ENCODE measurements at regions not wholly inside any gene's neighbourhood (a gene's known extent, or its start where the extent isn't known, plus 50 kb on each side); places are given as distances from the start of the nearest gene placed in this dataset.
"Not testable (repeated sequence)": the region's sequence is repeated elsewhere in the genome, so short reads cannot be mapped to it uniquely, and the experiment has no call there.

DNA sequence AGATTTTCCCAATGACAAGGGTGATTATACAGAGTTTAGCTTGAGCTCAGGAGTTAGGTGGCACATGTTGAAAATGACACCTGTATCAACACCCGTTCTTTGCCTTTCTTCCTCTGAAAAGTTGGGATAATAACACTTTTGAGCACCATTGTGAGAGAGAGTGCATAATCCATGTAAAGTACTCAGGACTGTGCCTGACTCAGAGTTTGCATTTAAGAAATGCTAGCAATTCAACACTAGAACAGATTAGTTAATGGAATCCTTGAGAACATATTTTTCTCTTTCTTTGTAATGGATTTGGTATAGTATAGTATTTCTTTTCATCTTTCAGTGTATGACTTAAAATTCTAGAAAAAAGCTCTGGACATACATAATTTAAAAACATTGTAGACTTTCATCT lies 449.2 kb downstream of the GJA1 start:
- H3K4me3 ChIP-seq (ENCODE audit: low read depth in 1 of 3, low read length in 3 of 3) = no peak overlapping the region
- WGBS, 3 donors = 69 to 97% (median 88%) methylated on average over 1 of the region's 1 CpG
- no peaks in the 10 kb centered on the region for H3K9me3 ChIP-seq (ENCODE audit: control insufficient read depth in 2 of 2, insufficient read depth in 1 of 2, low read depth in 1 of 2, low read length in 1 of 2)
- FAIRE-seq = no peak
- DNase-seq = no peak
- peaks cover 0 to 10% (median 2%) of the 10 kb centered on the region in 3 donors for H3K4me1 ChIP-seq (ENCODE audit: control insufficient read depth in 3 of 3, insufficient read depth in 2 of 3, low read depth in 1 of 3, low read length in 2 of 3)
- H3K27ac ChIP-seq (ENCODE audit: low read depth in 1 of 3, low read length in 2 of 3) = no peak overlapping the region
- no peaks in the 10 kb centered on the region for H3K36me3 ChIP-seq (ENCODE audit: control insufficient read depth in 3 of 3, insufficient read depth in 2 of 3, low read depth in 1 of 3, low read length in 3 of 3)
- no peaks in the 10 kb centered on the region for H3K27me3 ChIP-seq (ENCODE audit: control insufficient read depth in 3 of 3, insufficient read depth in 3 of 3, low read length in 3 of 3)

GRCh38 chr6:121885399-121886152 lies 450.1 kb downstream of the GJA1 start:
- WGBS, 3 donors = 39 to 66% (median 45%) methylated on average over 3 of the region's 3 CpGs
- no peaks in the 10 kb centered on the region for H3K9me3 ChIP-seq (ENCODE audit: control insufficient read depth in 2 of 2, insufficient read depth in 1 of 2, low read depth in 1 of 2, low read length in 1 of 2)
- peaks cover 0 to 10% (median 2%) of the 10 kb centered on the region in 3 donors for H3K4me1 ChIP-seq (ENCODE audit: control insufficient read depth in 3 of 3, insufficient read depth in 2 of 3, low read depth in 1 of 3, low read length in 2 of 3)
- peak overlapping the region in 1 of 3 donors; percentile 10 for H3K27ac ChIP-seq (ENCODE audit: low read depth in 1 of 3, low read length in 2 of 3)
- no peak overlapping the region for H3K4me3 ChIP-seq (ENCODE audit: low read depth in 1 of 3, low read length in 3 of 3)
- peak; percentile 61 to 75 for DNase-seq
- FAIRE-seq = no peak
- no peaks in the 10 kb centered on the region for H3K27me3 ChIP-seq (ENCODE audit: control insufficient read depth in 3 of 3, insufficient read depth in 3 of 3, low read length in 3 of 3)
- H3K36me3 ChIP-seq (ENCODE audit: control insufficient read depth in 3 of 3, insufficient read depth in 2 of 3, low read depth in 1 of 3, low read length in 3 of 3) = no peaks in the 10 kb centered on the region

DNA sequence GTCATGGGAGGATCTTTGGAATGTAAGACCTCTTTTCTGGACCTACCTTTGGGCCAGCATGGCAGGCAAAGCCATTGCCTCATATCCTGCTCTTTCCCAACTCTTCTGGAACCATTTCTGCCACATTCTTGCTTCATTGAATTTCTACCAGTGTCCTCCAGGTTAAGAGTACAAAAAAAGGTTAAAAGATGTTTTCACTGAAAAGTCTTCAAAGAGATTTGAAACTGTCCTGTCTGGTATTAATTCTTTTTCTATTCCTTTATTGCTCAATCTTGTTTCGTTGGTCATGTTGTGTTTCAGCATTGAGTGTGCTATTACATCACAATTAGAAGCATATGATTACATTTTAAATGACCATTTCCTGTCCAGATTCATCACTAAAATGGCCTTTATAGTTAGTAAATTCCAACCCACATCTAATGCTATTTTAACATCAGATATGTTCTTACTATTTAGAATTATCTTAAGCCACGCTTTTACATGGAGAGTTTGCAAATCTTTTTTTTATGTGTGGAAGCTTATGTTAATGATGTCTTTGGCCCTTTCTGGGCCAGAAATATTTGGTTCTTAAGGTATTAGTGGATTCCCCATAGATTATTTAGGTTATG lies 450.9 kb downstream of the GJA1 start:
- Histone ChIP-seq H3K36me3 (ENCODE audit: control insufficient read depth in 3 of 3, insufficient read depth in 2 of 3, low read depth in 1 of 3, low read length in 3 of 3) (no peaks in the 10 kb centered on the region), H3K27ac (ENCODE audit: low read depth in 1 of 3, low read length in 2 of 3) (no peak overlapping the region), H3K4me3 (ENCODE audit: low read depth in 1 of 3, low read length in 3 of 3) (no peak overlapping the region), H3K4me1 (ENCODE audit: control insufficient read depth in 3 of 3, insufficient read depth in 2 of 3, low read depth in 1 of 3, low read length in 2 of 3) (peaks cover 0 to 10% (median 2%) of the 10 kb centered on the region in 3 donors), H3K27me3 (ENCODE audit: control insufficient read depth in 3 of 3, insufficient read depth in 3 of 3, low read length in 3 of 3) (no peaks in the 10 kb centered on the region), H3K9me3 (ENCODE audit: control insufficient read depth in 2 of 2, insufficient read depth in 1 of 2, low read depth in 1 of 2, low read length in 1 of 2) (no peaks in the 10 kb centered on the region)
- no peak for FAIRE-seq
- DNase-seq = no peak
- WGBS, 3 donors = 82 to 95% (median 84%) methylated on average over 2 of the region's 2 CpGs

DNA sequence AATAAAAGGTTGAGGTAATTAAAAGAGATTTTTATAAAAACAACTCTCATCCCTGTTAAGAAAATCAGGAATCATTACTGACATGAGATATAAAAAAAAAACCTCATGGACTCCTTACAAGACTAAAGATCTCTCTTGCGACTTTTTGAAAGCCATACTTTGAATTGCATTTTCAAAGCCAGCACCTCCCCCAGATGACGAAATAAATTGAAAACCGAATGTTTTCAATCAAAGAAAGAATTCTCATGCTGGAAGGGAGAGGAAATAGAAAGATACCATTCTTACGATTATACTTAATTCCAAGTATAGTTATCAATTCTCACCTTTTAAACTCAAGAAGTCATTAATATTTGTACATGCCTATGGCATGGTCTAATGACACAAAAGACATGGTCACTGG lies 452.3 kb downstream of the GJA1 start:
- no peak overlapping the region for H3K27ac ChIP-seq (ENCODE audit: low read depth in 1 of 3, low read length in 2 of 3)
- WGBS, 3 donors = 78 to 92% (median 88%) methylated on average over 4 of the region's 4 CpGs
- DNase-seq (no peak), FAIRE-seq (no peak)
- no peaks in the 10 kb centered on the region for H3K36me3 ChIP-seq (ENCODE audit: control insufficient read depth in 3 of 3, insufficient read depth in 2 of 3, low read depth in 1 of 3, low read length in 3 of 3)
- no peaks in the 10 kb centered on the region for H3K9me3 ChIP-seq (ENCODE audit: control insufficient read depth in 2 of 2, insufficient read depth in 1 of 2, low read depth in 1 of 2, low read length in 1 of 2)
- H3K4me3 ChIP-seq (ENCODE audit: low read depth in 1 of 3, low read length in 3 of 3) = no peak overlapping the region
- H3K27me3 ChIP-seq (ENCODE audit: control insufficient read depth in 3 of 3, insufficient read depth in 3 of 3, low read length in 3 of 3) = no peaks in the 10 kb centered on the region
- H3K4me1 ChIP-seq (ENCODE audit: control insufficient read depth in 3 of 3, insufficient read depth in 2 of 3, low read depth in 1 of 3, low read length in 2 of 3) = peaks cover 0 to 10% (median 2%) of the 10 kb centered on the region in 3 donors

DNA sequence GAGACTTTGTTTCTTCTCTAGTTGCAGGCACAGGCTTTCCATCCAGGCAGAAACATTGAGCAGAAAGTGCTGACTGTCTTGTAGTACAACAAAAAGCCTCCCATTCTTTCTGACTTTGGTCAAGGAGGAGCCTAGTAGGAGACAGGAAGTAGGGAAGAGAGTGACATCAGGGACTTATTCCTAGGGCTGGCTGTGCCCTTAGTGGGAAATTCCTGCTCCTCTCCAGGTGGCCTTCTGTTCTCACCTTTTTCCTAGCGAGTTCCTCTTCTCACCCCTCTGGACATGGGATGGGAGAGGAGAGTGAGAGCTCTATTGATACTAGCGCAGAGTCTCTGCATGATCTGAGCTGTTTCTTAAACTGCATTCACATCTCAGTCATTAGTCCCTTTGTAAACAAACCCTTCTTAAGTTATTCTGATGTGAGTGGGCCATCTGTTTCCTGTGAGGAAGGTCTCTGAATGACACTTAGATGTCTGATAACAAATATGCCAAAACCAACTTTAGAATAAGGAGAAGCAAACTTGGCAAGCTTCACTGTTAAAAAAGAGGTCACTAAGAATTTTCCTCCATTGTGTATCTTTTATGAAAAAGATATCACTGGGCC lies 455.0 kb downstream of the GJA1 start:
- FAIRE-seq = no peak
- H3K4me3 ChIP-seq (ENCODE audit: low read depth in 1 of 3, low read length in 3 of 3) = no peak overlapping the region
- peaks cover 0 to 8% (median 2%) of the 10 kb centered on the region in 3 donors for H3K4me1 ChIP-seq (ENCODE audit: control insufficient read depth in 3 of 3, insufficient read depth in 2 of 3, low read depth in 1 of 3, low read length in 2 of 3)
- no peak overlapping the region for H3K27ac ChIP-seq (ENCODE audit: low read depth in 1 of 3, low read length in 2 of 3)
- H3K9me3 ChIP-seq (ENCODE audit: control insufficient read depth in 2 of 2, insufficient read depth in 1 of 2, low read depth in 1 of 2, low read length in 1 of 2) = no peaks in the 10 kb centered on the region
- no peaks in the 10 kb centered on the region for H3K27me3 ChIP-seq (ENCODE audit: control insufficient read depth in 3 of 3, insufficient read depth in 3 of 3, low read length in 3 of 3)
- 63 to 71% (median 69%) methylated on average over 2 of the region's 2 CpGs for WGBS, 3 donors
- H3K36me3 ChIP-seq (ENCODE audit: control insufficient read depth in 3 of 3, insufficient read depth in 2 of 3, low read depth in 1 of 3, low read length in 3 of 3) = no peaks in the 10 kb centered on the region
- DNase-seq = no peak

GRCh38 chr6:121895731-121896130 lies 460.3 kb downstream of the GJA1 start:
- not testable (repeated sequence) for FAIRE-seq; DNase-seq; H3K27me3 ChIP-seq (ENCODE audit: control insufficient read depth in 3 of 3, insufficient read depth in 3 of 3, low read length in 3 of 3); H3K36me3 ChIP-seq (ENCODE audit: control insufficient read depth in 3 of 3, insufficient read depth in 2 of 3, low read depth in 1 of 3, low read length in 3 of 3); H3K4me1 ChIP-seq (ENCODE audit: control insufficient read depth in 3 of 3, insufficient read depth in 2 of 3, low read depth in 1 of 3, low read length in 2 of 3); H3K4me3 ChIP-seq (ENCODE audit: low read depth in 1 of 3, low read length in 3 of 3); H3K9me3 ChIP-seq (ENCODE audit: control insufficient read depth in 2 of 2, insufficient read depth in 1 of 2, low read depth in 1 of 2, low read length in 1 of 2); H3K27ac ChIP-seq (ENCODE audit: low read depth in 1 of 3, low read length in 2 of 3)
- WGBS, 3 donors = 49 to 67% (median 59%) methylated on average over 5 of the region's 5 CpGs

- WGBS, 3 donors = 84 to 89% (median 87%) methylated on average over 1 of the region's 1 CpG
- Histone ChIP-seq H3K27ac (ENCODE audit: low read depth in 1 of 3, low read length in 2 of 3) (no peak overlapping the region), H3K4me1 (ENCODE audit: control insufficient read depth in 3 of 3, insufficient read depth in 2 of 3, low read depth in 1 of 3, low read length in 2 of 3) (no peaks in the 10 kb centered on the region), H3K4me3 (ENCODE audit: low read depth in 1 of 3, low read length in 3 of 3) (no peak overlapping the region), H3K36me3 (ENCODE audit: control insufficient read depth in 3 of 3, insufficient read depth in 2 of 3, low read depth in 1 of 3, low read length in 3 of 3) (no peaks in the 10 kb centered on the region), H3K27me3 (ENCODE audit: control insufficient read depth in 3 of 3, insufficient read depth in 3 of 3, low read length in 3 of 3) (no peaks in the 10 kb centered on the region), H3K9me3 (ENCODE audit: control insufficient read depth in 2 of 2, insufficient read depth in 1 of 2, low read depth in 1 of 2, low read length in 1 of 2) (no peaks in the 10 kb centered on the region)
- FAIRE-seq (no peak), DNase-seq (no peak)
These were observed 460.9 kb downstream of the GJA1 start for GRCh38 chr6:121896363-121896762.

GRCh38 chr6:121896771-121897170 lies 461.3 kb downstream of the GJA1 start:
- no peaks in the 10 kb centered on the region for H3K4me1 ChIP-seq (ENCODE audit: control insufficient read depth in 3 of 3, insufficient read depth in 2 of 3, low read depth in 1 of 3, low read length in 2 of 3)
- no peaks in the 10 kb centered on the region for H3K27me3 ChIP-seq (ENCODE audit: control insufficient read depth in 3 of 3, insufficient read depth in 3 of 3, low read length in 3 of 3)
- no peak for FAIRE-seq
- H3K36me3 ChIP-seq (ENCODE audit: control insufficient read depth in 3 of 3, insufficient read depth in 2 of 3, low read depth in 1 of 3, low read length in 3 of 3) = no peaks in the 10 kb centered on the region
- no peak for DNase-seq
- H3K4me3 ChIP-seq (ENCODE audit: low read depth in 1 of 3, low read length in 3 of 3) = no peak overlapping the region
- no peak overlapping the region for H3K27ac ChIP-seq (ENCODE audit: low read depth in 1 of 3, low read length in 2 of 3)
- 81 to 86% (median 83%) methylated on average over 3 of the region's 3 CpGs for WGBS, 3 donors
- no peaks in the 10 kb centered on the region for H3K9me3 ChIP-seq (ENCODE audit: control insufficient read depth in 2 of 2, insufficient read depth in 1 of 2, low read depth in 1 of 2, low read length in 1 of 2)

All from small intestine (tissue), 7 donors.